Activated CD8-positive, alpha-beta memory T cell treated with anti-CD3 and anti-CD28 coated beads, Interleukin-2, amount 50 U/mL, for 24 hours (primary cell): ENCODE measurements at regions not wholly inside any gene's neighbourhood (a gene's known extent, or its start where the extent isn't known, plus 50 kb on each side); places are given as distances from the start of the nearest gene placed in this dataset.
"Not testable (repeated sequence)": the region's sequence is repeated elsewhere in the genome, so short reads cannot be mapped to it uniquely, and the experiment has no call there.

Source experiments
- DNase-seq: peaks from one replicate; pipeline ENCODE4 v3.0.0-alpha.2; 2020; ENCODE audit errors: extremely low read depth

DNA sequence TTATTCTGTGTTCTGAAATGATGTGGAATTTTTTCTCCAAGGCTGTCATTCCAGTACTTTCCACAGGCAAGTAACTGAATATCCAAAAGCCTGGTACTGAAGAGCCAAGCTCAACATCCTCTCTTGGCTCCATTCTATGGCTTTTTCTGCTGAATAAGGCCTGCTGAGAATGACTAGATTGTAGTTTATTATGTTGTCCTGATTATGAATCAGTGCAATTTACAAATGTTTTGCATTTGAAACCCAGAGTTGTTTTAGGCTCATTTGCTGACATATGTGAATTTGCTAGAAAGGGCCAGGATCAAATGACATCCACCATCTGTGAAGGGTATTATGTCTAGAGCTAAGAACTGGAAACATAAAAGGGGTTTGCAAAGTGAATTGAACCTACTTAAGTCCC is 596.6 kb downstream of the KCTD12 start:
- DNase-seq = no peak

DNA sequence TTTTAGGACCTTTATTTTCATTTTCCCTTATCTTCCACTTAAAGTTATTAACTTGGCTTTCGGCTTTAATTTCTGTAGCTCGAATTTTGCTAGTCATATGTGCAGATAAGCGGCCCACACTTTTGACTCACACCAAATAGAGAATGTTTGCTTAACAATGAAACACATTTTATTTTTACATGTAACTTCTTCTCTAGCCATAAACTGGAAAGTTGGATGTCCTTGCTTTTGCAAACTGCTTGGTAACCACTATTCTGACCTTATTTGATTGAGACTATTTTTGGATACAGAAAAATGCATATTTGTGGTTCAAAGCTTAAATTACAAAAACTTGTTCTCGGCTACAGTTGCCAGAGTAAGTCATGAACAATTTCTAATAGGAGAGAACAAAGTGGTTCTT is 600.0 kb downstream of the KCTD12 start:
- no peak for DNase-seq

DNA sequence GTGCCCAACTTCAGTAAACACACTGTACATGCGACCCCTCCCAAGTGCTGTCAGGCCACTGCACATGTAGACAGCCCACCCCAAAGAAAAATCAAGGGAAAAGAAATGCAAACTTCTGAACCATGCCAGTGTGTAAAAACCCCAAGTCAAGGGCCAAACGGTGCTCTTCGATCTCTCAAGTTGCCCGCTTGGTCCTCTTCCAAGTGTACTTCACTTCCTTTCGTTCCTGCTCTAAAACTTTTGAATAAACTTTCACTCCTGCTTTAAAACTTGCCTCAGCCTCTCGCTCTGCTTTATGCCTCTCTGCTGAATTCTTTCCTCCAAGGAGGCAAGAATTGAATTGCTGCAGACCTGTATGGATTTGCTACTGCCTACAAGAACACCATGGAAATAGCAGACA is 600.7 kb downstream of the KCTD12 start:
- no peak for DNase-seq

DNA sequence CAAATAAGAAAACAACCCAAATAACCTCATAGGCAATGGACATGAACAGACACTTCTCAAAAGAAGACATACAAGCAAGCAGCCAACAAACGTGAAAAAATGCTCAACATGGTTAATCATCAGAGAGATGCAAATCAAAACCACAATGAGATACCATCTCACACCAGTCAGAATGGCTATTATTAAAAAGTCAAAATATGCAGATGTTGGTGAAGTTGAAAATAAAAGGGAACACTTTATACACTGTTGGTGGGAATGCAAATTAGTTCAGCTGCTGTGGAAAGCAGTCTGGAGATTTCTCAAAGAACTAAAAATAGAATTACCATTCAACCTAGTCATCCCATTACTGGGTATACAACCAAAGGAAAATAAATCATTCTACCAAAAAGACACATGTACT is 606.4 kb downstream of the KCTD12 start:
- DNase-seq = not testable (repeated sequence)

DNA sequence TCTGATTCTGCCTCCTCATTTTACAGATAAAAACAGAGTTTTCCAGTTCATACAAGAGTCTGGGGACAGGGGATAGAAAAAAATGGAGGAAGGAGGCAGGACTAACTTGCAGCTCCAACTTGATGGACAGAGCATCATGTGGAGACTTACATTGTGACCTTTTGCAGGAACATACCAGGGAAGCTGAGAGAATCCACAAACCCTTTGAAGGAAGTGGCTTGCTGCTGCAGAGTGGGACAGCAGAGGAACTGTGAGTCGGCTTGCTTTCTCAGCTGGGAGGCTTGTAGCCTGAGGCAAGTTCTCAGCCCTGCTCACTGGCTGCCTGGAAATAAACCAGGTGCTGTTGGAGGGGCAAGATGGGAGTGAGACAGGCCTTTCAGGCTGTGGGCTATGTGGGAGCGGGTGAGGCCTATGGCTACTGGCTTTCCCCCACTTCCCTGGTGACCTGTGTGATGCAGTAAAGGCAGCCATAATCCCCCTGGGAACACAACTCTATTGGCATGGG is 614.4 kb downstream of the KCTD12 start:
- no peak for DNase-seq

DNA sequence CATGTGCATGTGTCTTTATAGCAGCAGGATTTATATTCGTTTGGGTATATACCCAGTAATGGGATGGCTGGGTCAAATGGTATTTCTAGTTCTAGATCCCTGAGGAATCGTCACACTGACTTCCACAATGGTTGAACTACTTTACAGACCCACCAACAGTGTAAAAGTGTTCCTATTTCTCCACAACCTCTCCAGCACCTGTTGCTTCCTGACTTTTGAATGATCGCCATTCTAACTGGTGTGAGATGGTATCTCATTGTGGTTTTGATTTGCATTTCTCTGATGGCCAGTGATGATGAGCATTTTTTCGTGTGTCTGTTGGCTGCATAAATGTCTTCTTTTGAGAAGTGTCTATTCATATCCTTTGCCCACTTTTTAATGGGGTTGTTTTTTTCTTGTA is 617.9 kb downstream of the KCTD12 start:
- not testable (repeated sequence) for DNase-seq

DNA sequence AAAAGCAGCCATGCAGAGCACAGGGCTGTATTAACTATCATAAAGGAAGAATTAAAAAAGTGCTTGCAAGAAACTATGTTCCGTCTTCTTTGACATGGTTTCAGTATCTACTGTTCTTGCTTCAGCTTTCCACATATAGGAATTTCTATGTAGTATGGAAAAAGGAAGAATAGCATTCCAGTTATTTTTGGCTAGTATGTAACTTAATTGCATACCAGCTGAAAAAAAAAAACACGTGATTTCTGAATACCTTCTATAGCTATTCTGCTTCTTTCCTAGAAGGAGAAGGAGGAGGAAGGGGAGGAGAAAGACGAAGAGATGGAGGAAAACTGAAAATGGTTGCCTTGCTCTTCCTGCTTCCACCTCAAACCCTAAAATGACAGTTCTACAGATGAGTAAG is 619.0 kb downstream of the KCTD12 start:
- no peak for DNase-seq

DNA sequence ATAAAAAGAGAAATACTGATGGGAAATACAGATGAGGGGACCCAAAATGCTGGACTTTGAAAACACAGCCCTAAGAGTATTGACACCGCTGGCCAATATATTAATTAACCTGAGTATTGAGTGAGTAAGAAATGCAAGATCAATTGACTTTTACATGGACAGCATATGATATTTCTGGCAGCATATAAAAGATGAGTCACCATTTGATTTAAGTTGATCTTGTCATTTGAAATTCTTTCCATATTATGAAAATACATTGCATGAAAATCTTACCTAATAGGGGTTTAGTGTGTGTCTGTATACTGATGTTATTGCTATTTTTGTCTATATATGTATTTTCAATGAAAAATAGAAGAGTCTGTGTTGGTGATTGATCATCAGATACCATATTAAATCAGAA is 619.6 kb downstream of the KCTD12 start:
- no peak for DNase-seq

DNA sequence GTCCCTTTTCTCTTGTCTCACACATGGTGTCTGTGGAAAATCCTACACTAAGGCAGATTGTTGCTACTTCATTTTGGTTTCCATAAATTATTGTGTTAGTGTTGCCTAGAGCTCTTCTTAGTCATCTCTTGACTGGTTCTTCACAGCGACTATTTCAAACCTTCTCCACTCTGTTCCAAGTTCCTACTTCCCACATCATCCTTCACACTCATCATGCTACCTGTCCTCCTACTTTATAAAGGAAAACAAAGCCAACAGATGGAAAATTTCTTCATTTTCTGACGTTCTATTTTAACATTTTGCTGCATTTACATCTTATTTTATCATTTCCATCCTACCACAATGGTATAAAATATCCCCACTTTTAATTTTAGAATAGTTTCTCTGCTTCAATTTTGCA is 614.1 kb downstream of the LMO7 start:
- no peak for DNase-seq

DNA sequence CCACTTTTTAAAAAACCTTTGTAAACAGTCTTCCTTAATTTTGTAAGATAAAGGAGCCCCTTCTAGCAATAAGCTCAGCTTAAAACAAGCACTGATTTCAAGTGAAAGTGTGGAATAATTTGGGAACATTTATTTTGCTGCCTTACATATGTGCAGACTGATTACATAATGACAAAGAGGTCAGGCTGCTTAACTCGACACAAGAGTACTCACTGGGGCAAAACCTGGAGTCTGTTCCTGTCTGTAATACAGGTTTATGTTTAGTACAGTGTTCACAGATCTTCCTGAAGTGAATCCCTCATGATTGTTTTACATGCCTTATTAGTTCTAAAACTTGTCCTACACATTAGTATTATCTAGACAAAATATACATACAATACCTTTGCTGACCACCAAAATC is 609.8 kb downstream of the LMO7 start:
- DNase-seq = no peak

DNA sequence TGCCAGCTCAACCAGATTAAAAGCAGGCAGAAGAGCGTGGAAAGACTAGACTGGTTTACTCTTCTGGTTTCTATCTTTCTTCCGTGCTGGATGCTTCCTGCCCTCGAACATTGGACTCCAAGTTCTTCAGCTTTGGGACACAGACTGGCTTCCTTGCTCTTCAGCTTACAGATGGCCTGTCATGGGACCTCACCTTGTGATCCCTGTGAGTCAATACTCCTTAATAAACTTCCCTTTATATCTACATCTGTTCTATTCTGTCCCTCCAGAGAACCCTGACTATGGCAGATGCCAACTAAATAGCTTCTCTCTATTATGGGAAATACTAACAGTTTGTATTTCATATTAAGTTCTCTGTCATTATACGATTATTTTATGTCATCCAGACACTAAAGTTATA is 609.1 kb downstream of the LMO7 start:
- no peak for DNase-seq

DNA sequence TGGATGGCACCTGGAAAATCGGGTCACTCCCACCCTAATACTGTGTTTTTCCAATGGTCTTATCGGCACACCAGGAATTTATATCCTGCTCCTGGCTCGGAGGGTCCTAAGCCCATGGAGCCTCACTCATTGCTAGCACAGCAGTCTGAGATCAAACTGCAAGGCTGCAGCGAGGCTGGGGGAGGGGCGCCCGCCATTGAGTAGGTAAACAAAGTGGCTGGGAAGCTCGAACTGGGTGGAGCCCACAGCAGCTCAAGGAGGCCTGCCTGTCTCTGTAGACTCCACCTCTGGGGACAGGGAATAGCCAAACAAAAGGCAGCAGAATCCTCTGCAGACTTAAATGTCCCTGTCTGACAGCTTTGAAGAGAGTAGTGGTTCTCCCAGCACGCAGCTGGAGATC is 607.0 kb downstream of the LMO7 start:
- not testable (repeated sequence) for DNase-seq

DNA sequence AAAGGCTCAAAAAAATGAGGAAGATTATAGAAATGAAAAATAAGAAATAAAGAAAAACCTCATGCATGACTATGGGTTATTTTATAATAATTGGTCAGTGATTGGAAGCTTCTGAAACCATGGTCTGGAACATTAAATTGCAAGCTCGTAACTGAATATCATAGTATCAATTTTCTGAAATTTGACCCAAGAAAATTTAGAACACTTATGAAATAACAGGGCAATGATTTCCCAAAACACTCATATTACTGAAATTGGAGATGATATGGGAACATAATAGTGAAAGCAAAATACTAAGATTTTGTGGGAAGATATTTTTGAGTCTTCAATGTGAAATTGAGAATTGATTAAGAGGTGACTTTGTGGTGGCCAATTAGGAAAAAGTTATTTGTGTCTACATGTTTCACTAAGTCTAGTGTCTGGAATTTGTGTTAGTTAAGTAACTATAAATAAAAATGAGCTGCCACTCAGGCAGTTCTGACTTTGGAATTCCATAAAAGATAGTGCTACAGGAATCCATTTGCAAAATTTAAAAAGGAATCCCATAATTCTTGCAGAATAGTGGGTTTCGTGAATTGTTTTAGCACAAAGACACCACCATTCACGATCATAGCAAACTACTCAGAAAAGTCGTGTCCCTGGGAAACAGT is 603.0 kb downstream of the LMO7 start:
- no peak for DNase-seq

DNA sequence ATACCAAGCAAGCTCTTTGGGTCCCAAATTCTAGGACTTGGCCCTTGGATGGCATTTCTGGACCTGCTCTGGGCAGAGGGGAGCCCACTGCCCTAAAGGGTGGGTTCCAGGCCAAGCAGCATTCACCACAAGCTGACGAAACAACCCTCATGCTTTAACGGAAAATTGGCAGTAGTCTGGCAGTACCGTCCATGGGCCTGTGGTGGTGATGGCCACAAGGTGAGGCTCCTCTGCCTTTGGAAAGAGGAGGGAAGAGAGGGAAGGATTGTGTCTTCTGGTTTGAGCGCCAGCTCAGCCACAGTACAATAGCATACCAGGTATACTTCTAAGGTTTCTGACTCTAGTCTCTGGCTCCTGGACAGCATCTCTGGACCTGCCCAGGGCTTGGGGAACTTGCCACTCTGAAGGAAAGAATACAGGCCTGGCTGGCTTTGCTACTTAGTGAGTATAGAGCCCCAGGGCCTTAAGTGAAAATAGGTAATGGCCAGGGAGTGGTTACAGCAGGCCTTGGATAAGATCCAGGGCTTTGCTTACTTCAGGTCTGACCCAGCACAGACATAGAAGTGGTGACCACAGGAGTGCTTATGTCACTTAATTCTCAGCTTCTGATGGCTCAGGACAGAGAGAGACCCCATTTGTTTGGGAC is 595.5 kb downstream of the LMO7 start:
- no peak for DNase-seq

DNA sequence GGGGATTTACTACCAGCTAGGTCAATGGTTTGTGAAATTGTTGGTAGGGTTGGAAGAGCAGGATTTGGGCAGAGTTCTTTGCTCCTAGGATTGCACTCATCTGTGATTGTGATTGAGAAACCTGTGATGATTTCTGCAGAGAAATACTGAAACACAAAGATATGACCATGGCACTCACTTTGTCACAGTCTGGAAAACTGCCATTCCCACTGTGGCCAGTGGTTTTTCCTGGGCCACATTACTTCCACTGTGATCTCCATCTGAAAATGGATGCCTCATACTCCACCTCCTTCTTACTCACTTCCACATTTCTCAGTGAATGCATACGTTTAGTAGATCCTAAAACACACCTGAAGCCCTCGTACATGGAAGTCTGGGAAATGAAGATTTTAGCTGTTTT is 593.2 kb downstream of the LMO7 start:
- DNase-seq = no peak

DNA sequence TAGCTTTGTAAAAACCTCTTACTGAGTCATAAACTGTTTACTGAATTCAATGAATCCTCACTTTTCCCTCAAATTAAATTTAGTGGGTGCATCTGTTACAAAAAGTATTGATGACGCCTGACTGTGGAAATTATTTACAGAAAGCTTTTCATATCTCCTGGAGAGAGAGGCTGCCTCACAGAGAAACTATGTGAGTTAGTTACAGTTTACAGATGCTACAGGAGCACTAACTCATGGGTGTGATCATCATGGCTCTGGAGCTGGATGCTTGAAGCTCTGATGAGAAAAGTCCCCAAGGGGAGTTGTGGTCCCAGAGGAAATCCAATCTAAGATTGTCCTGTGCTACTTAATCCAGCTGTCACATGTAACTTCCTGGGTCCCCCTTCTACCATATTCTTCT is 590.8 kb downstream of the LMO7 start:
- DNase-seq = no peak

DNA sequence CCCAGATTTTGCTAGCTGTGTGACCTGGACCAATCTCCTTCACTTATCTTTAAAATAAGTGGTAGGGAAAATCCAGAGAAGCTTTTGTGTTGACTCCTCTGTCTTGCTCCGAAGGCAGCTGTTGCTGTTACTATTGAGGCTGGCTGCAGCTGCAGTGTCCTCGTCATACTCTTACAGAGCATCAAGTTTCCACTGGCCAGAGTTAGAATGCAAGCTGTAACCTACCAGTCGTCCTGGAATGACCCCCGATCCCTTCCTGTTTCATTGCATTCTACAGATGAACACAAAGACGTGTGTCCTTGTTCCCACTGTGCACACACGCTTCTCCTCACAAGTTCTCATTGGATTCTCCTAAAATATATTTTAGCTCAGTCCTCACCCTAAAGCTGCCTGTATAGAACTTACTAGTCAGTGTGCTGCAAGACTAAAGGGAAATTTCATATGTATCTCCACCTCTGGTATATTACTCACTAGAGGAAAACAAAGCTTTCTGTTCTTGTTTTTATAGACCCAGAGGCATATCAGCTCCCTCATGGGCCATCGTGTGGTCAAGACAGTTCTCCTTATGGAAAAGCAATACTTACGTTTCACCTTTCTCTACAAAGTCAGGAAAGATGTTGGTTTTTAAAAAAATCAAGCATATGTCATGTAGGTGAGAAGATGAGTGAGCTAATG is 589.8 kb downstream of the LMO7 start:
- DNase-seq = no peak

DNA sequence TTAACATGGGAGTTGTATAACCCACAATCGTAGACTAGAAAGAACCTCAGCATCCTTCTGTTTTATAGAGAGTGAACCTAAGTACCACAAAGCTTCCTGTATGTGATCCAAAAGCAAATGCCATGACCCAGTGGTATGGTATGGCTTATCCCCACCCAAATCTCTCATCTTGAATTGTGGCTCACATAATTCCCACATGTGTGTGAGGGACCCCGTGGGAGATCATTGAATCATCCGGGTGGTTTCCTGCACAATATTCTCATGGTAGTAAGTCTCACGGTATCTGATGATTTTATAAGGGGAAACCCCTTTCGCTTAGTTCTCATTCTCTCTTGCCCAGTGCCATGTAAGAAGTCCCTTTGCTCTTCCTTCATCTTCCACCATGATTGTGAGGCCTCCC is 587.9 kb downstream of the LMO7 start:
- no peak for DNase-seq

DNA sequence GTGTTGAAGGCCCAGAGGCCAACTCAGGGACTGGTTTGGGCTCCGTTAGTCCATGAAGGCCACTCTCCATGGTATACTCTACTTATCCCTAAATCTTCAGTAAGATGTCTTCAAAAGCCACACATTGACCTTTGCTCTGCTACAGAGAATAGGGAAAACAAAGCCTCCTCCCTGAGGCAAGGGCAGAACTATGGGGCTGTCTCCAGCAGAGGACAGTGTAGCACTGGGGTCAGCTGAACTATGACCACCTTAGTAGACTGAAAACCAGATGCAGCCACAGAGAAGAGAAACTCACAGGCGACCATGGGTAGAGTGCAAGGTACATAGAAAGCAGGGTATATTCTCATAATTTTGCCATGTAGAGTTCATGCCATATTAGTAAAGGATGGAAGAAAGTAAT is 587.4 kb downstream of the LMO7 start:
- no peak for DNase-seq

DNA sequence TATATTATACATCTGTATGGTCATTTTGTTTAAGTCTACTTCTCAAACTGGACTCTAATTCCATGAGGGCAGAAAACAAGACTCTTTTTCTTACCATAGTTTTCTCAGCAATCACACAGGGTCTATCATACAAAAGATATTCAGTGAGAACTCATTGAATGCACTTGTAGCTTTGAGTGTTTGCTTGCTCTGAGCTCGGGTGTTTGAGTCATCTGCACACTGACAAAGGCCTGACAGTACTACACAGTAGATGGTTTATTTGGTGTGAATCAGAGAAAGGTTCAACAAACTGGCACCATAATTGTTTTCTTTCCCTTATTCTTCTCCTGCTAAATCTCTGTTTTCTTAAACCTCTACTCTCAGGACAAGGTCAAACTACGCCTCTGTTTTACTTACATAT is 586.4 kb downstream of the LMO7 start:
- no peak for DNase-seq

DNA sequence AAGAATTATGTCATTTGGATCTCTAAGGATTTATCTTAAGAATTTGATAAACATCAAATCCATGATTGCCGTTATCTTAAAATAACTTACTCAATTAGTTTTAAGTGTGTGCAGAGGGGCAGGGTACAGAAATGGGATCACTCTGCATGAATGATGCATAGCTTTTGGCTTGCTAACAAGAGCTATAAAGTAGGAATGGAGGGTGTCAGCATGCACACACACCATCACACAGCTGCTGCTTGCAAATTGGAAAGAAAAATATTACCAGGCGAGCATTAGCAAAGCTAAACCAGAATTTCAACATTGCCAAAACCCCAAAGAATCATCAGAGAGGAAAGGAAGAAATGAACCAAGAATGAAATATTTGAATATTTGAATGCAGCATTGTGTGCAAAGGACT is 580.6 kb downstream of the LMO7 start:
- DNase-seq = no peak

DNA sequence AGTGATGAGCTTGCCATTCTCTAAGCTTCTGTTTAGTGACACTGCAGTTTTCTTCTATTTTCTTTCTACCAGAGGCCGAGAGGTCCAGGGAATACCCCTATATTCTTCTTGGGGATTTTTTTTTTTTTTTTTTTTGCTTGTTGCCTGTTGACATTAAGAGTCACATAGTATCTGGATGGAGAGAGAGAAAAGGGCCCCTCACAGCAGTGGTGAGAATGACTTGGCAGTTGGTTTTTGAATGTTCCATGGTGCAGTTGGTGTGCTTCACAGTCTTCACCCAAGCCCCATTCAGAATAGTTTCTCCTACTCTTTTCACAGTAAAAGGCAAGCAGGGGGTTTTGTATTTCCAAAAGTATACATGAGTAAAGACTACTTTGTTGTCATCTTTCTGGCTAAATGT is 577.9 kb downstream of the LMO7 start:
- no peak for DNase-seq

DNA sequence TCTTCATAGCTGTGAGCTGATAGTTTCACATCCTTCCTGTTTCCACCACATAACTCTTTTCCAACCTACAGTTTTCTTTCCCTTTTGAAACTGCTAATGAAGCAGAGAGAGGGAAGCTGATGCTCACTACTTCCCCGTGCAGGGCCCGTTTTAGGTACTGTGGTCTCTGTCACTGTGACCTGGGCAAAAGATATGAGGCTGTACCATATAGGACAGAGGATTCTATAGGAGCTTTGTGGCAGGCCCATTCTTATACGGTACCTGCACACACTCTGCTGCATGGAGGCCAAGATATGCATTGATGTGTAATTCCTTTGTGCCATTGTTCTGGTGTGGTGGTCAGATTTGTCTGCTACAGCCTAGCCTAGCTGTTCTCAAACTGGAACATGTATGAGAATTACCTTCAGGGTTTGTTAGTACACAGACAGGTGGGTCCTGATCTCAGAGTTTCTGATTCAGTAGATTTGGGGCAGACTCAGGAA is 577.3 kb downstream of the LMO7 start:
- no peak for DNase-seq
